ENCODE measurements at regions not wholly inside any gene's neighbourhood (a gene's known extent, or its start where the extent isn't known, plus 50 kb on each side); places are given as distances from the start of the nearest gene placed in this dataset.

- TF ChIP-seq CTCF (IDR thresholded peaks at IDR 0.05), result no peak
- no peak for TF ChIP-seq EP300 (IDR thresholded peaks at IDR 0.05)
These were observed 83.2 kb upstream of the CYP1B1 start for GRCh38 chr2:38159191-38159590.
